ENCODE measurements at regions not wholly inside any gene's neighbourhood (a gene's known extent, or its start where the extent isn't known, plus 50 kb on each side); places are given as distances from the start of the nearest gene placed in this dataset.

- DNase-seq, result no peak
These were observed 105.0 kb downstream of the TRIM29 start for GRCh38 chr11:120032766-120033390.

- DNase-seq, result no peak
These were observed 106.0 kb downstream of the TRIM29 start for GRCh38 chr11:120031612-120032600.

DNA sequence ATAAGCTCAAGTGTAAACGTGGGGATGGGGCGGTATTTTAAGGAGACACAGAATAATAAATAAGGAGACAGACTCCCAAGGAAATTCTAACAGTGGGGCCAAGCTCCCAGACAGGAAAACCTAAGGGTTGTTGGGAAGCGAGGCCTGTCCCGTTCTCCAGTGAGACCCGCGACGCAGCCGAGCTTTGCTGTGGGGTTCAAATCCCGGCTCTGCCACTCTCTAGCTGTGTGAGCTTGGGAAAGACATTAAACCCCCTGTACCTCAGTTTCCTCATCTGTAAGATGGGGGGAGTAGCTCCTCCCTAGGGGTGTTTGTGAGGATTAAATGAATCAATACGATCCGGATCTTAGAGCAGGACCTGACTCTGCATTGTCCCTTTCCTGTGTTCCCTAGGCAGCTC lies 106.8 kb downstream of the TRIM29 start:
- DNase-seq, result no peak

DNA sequence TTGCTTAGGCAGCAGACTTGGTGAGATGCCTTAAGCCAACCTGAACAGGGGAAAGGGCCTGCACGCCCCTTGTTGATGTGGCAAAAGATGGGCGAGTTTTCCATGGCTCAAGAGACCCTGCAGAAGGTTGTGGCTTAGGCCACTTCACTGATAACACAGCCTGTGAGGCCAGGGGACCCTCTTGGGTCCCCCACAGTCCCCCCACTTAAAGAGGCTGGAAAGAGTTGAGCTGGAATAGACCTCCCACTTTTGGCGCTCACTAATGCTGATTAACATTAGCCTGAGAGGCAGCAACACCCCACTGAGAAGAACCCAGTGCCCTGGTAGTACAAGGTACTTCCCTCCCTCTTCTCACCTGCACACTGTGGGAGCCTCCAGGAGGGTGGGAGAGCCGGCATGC lies 107.5 kb downstream of the TRIM29 start:
- no peak for DNase-seq

GRCh38 chr11:120029321-120029720 lies 108.6 kb downstream of the TRIM29 start:
- DNase-seq, result no peak

DNA sequence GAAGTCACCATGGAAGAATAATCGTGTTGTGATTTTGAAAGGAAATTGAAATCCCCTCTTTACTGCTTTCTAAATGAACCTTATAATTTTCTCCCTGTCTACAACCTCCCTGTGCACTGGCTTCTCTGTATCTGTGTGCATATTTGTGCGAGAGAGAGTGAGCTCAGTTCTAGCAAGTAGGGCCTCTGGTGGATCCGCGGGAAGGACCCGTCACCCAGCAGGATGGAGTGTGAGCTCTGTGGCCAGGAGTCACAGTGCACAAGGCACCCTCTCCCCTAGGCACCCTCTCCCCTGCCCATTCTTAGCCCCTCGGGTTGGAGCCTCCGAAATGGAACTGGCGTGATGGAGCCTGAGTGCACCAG lies 109.0 kb downstream of the TRIM29 start:
- DNase-seq, result no peak

GRCh38 chr11:120028181-120028896 lies 109.6 kb downstream of the TRIM29 start:
- no peak for DNase-seq

GRCh38 chr11:120027546-120028180 lies 110.2 kb downstream of the TRIM29 start:
- no peak for DNase-seq

GRCh38 chr11:120025606-120026335 lies 112.1 kb downstream of the TRIM29 start:
- DNase-seq, result no peak

DNA sequence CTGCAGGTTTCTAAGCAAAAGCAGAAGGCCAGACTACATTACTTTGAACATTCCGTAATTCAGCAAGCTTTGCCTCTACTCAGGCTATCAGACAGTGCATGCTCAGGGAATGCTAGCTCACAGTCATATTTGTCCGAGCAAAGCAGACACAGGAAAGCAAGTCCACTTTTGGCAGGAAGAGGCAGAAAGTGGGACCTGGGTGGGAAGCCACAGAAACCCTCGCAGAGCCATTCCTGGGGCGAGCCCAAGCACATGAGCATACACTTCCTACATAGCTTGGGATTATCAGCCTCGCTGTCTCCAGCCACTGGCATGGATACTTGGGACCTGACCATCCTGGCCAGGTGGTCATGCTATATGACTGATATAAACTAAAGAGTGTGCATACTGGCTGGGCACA lies 113.3 kb downstream of the TRIM29 start:
- DNase-seq, result no peak

GRCh38 chr11:120024046-120024445 lies 113.9 kb downstream of the TRIM29 start:
- DNase-seq, result no peak

- DNase-seq, result no peak
These were observed 114.4 kb downstream of the TRIM29 start for GRCh38 chr11:120023551-120023950.

GRCh38 chr11:120023120-120023519 lies 114.8 kb downstream of the TRIM29 start:
- no peak for DNase-seq

DNA sequence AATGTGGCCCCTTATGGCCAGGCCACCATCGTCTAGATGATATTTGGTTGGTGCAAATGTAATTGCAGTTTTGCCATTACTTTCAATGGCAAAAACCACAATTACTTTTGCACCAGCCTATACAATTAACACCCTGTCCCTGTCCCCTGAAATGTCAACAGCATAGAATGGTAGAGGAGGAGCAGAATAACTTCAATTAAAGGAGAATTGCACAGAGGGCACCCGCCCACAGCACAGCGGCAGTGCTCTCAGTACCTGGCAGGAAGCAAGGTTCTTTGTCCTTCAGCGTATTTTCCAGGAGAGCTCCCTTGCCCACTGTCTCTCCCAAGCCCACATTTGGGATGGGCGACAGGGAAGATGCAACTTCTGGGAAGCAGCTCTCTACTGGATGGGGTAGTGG lies 115.3 kb downstream of the TRIM29 start:
- DNase-seq, result no peak

DNA sequence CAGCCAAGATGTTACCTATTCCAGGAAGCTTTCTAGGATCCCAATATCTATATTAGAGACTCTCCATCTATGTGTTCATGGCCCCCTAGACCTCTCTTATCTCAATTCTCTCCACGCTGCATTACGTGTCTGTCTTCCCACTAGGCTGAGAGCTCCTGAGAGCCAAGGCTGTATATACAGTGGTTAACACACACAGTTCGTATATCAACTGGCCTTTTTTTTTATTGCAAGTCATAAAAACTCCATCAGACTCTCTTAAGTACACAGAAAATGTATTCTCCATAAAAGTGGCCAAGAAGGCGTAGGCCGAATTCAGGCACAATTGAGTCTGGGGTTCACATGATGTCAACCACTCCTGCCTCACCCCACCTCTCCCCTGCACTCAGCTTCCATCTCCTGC lies 115.9 kb downstream of the TRIM29 start:
- DNase-seq, result no peak

GRCh38 chr11:120021391-120021953 lies 116.4 kb downstream of the TRIM29 start:
- no peak for DNase-seq

DNA sequence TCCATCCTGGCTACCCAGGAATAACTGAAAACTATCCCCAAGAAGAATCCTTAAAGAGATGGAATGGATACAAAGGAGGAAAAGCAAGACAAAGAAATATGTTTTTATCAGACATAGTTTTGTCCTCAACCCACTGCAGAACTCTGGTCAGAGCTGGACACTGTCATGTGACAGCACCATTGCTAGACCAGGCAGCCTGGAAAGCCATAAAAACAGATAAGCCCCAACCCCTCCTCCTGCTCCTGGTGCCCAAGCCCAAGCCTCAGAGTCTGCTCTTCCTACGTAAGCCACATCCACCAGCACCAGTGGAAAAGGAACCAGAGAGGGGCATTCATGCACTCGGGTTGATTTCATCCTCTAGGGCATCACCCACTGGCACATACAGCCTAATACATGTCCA lies 116.9 kb downstream of the TRIM29 start:
- no peak for DNase-seq

- DNase-seq, result no peak
These were observed 117.4 kb downstream of the TRIM29 start for GRCh38 chr11:120020486-120020885.

DNA sequence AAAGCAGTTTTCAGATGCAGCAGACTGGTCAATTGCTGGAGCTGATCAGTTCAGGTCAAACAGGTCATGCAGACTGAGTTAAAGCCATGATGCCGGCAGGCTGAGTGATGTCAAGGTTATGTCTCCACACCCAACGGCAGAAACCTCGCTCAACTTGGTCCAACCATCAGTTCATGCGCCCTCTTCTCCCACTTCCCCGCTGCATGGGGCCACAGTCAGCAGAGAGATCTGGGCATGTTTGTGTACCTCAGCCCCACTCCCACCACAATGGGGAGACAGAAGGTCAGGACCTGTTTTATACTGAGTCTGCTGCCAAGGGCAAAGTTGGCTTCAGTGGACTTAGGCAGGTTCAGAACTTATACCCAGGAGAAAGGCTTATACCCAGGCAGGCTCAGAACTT lies 118.7 kb downstream of the TRIM29 start:
- DNase-seq, result no peak

GRCh38 chr11:120017582-120018150 lies 120.2 kb downstream of the TRIM29 start:
- no peak for DNase-seq

DNA sequence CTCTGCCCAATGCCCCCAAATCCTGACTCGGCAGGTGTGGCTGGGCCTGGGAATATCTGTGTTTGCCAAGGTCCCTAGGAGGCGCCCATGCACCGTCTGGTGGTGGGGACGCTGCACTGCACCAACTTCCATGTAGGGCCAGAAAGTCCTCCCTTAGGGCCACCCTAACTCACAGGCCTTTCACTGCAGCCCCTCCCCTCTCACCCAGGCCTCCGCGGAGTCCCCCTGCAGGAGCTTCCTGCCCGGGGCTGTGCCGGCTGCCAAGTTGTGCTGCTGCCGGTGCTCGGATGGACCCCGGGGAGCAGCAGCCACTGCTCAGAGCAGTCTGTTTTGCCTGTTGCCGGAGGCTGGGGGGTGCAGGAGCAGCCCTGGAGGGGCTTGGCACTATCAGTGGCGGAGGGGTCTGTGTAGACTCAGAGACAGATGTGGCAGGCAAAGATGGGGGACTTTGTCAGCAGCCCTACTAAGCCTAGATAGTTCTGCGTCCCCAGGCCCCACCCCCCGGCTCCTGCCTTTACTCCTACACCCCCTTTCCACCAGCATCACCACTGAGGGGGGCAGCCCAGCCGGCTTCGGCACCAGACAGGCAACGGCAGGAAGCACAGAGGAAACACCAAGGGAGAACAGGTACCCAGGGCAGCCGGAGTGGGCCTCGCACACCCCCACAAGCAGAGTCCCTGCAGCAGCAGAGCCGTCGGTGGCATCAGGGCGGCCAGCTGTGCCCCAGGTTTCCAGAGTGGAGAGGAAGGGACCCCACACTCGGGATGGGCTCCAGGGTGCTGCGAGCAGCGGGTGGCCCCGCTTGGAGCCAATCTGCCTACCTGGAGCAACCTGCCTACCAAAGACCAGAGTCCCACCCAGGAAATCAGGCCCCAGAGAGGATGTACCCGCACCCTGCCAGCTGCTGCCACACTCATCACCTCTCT lies 124.3 kb downstream of the TRIM29 start:
- DNase-seq, result peak; percentile 24

Measured in NCI-H774 (cell line).